ENCODE measurements at regions not wholly inside any gene's neighbourhood (a gene's known extent, or its start where the extent isn't known, plus 50 kb on each side); places are given as distances from the start of the nearest gene placed in this dataset.
A peak's percentile ranks its signal among the peaks of the same experiment; 100 is the strongest.

DNA sequence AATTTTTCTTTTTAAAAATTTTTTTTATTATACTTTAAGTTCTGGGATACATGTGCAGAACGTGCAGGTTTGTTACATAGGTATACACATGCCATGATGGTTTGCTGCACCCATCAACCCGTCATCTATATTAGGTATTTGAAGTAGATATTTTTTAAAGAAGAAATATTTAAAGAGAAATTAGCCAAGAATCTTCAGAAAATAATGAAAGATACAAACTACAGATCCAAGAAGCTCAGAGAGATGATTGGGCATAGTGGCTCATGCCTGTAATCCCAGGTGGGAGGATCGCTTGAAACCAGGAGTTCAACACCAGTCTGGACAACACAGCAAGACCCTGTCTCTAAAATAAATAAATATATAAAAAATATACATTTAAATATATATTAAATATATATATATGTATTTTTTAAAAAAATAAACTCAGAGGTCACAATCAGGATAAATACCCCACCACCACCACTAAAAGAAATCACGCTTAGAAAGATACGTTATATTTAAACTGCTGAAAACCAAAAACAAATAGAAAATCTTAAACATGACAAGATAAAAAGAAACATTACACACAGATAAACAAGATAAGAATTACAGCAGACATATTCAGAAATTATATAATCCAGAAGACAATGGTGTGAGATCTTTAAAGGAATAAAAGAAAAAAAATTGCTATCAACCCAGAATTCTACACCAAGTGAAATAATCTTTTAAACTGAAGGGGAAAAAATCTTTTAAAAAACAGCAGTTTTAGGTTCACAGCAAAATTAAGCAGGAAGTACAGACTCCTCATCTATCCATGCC lies 57.5 kb downstream of the CSF2 start:
- no peak for DNase-seq (ENCODE audit: low spot score)

DNA sequence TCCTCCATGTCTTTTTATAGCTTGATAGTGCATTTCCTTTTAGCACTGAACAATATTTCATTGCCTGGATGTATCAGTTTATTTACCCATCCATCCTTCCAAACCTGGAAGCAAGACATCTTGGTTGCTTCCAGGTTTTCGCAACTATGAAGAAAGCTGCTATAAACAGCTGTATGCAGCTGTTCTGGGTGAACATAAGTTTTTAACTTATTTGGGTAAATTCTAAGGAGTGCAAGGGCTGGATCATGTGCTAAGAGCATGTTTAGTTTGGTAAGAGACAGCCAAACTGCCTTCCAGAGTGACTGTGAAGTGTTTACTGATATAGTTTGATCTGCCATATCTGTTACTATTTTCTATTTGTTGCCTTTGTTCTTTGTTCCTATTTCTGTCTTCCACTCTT lies 58.5 kb downstream of the CSF2 start:
- DNase-seq (ENCODE audit: low spot score): no peak

DNA sequence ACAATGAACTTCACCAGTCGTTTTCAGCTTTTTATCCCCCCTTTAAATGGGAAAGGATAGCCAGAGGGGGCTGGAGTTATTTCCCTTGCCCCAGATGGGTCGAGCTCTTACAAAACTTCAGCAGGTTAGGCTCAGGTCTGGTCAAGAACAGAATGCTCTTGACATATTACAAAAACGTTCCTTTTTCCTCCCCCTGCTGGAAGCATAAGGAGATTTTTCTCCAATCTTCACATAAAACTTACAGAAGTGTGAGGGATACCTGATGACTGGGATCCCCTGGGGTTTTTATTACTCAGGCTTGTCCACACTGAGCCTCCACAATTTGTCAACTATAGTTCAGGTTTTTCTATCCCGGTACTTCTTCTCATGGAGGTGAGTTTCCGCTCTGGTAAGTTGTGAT lies 60.8 kb downstream of the CSF2 start:
- peak; percentile 14 for DNase-seq (ENCODE audit: low spot score)

DNA sequence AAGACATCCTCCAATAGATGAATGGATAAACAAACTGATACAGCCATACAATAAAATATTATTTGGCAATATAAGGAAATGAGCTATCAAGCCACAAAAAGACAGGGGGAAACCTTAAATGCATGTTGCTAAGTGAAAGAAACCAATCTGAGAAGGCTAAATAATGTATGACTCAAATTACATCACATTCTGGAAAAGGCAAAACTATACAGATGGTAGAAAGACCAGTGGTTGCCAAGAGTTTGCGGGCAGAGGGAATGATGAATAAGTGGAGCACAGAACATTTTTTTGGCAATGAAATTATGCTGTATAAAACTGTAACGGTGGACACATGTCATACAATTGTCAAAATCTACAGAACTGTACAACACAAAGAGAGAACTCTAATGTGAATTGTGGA lies 63.3 kb downstream of the CSF2 start:
- DNase-seq (ENCODE audit: low spot score): peak; percentile 51

GRCh38 chr5:132138260-132138659 lies 64.7 kb downstream of the CSF2 start:
- DNase-seq (ENCODE audit: low spot score): no peak

All from AG20443 (cell line).